Muscle of arm (tissue), 1 donor: ENCODE measurements at regions not wholly inside any gene's neighbourhood (a gene's known extent, or its start where the extent isn't known, plus 50 kb on each side); places are given as distances from the start of the nearest gene placed in this dataset.
"Not testable (repeated sequence)": the region's sequence is repeated elsewhere in the genome, so short reads cannot be mapped to it uniquely, and the experiment has no call there.

Experiments used
- DNase-seq: peaks from one replicate; pipeline ENCODE4 v3.0.0-alpha.2; 2013

- no peak for DNase-seq
These were observed 471.5 kb upstream of the C16orf82 start for GRCh38 chr16:26595199-26595598.

GRCh38 chr16:26596033-26596432 is 470.7 kb upstream of the C16orf82 start:
- DNase-seq: not testable (repeated sequence)

- DNase-seq: no peak
These were observed 468.7 kb upstream of the C16orf82 start for GRCh38 chr16:26598061-26598460.

GRCh38 chr16:26598998-26599784 is 467.5 kb upstream of the C16orf82 start:
- DNase-seq: no peak

- DNase-seq: no peak
These were observed 467.0 kb upstream of the C16orf82 start for GRCh38 chr16:26599785-26600104.

- DNase-seq: no peak
These were observed 465.4 kb upstream of the C16orf82 start for GRCh38 chr16:26601335-26601734.

- DNase-seq: no peak
These were observed 461.0 kb upstream of the C16orf82 start for GRCh38 chr16:26605626-26606271.

GRCh38 chr16:26606381-26607150 is 460.2 kb upstream of the C16orf82 start:
- no peak for DNase-seq

GRCh38 chr16:26614237-26614841 is 452.4 kb upstream of the C16orf82 start:
- DNase-seq: no peak

GRCh38 chr16:26623442-26623841 is 443.3 kb upstream of the C16orf82 start:
- DNase-seq: no peak

GRCh38 chr16:26627958-26628357 is 438.8 kb upstream of the C16orf82 start:
- DNase-seq: no peak

GRCh38 chr16:26631365-26631764 is 435.4 kb upstream of the C16orf82 start:
- DNase-seq: not testable (repeated sequence)

GRCh38 chr16:26642047-26642664 is 424.6 kb upstream of the C16orf82 start:
- no peak for DNase-seq

GRCh38 chr16:26643519-26643918 is 423.2 kb upstream of the C16orf82 start:
- DNase-seq: no peak

- no peak for DNase-seq
These were observed 421.7 kb upstream of the C16orf82 start for GRCh38 chr16:26644912-26645543.

GRCh38 chr16:26645614-26646013 is 421.1 kb upstream of the C16orf82 start:
- no peak for DNase-seq

- DNase-seq: no peak
These were observed 418.9 kb upstream of the C16orf82 start for GRCh38 chr16:26647870-26648269.

GRCh38 chr16:26648851-26649250 is 417.9 kb upstream of the C16orf82 start:
- DNase-seq: no peak

GRCh38 chr16:26649381-26650045 is 417.2 kb upstream of the C16orf82 start:
- DNase-seq: no peak

GRCh38 chr16:26651464-26651863 is 415.3 kb upstream of the C16orf82 start:
- DNase-seq: no peak

GRCh38 chr16:26651884-26652283 is 414.8 kb upstream of the C16orf82 start:
- DNase-seq: no peak
